HPDE6-E6E7 (cell line): ENCODE measurements at regions not wholly inside any gene's neighbourhood (a gene's known extent, or its start where the extent isn't known, plus 50 kb on each side); places are given as distances from the start of the nearest gene placed in this dataset.
"Not testable (repeated sequence)": the region's sequence is repeated elsewhere in the genome, so short reads cannot be mapped to it uniquely, and the experiment has no call there.

ENCODE experiments used
- DNase-seq: peaks from one replicate; pipeline ENCODE4 v3.0.0; 2011; ENCODE audit warnings: missing footprints; ENCODE audit errors: extremely low spot score

GRCh38 chr1:95614197-95614596 lies 380.2 kb downstream of the RWDD3 start:
- no peak for DNase-seq

GRCh38 chr1:95615421-95615820 lies 381.4 kb downstream of the RWDD3 start:
- no peak for DNase-seq

- DNase-seq, result no peak
Measured at GRCh38 chr1:95620076-95620475, 386.1 kb downstream of the RWDD3 start.

GRCh38 chr1:95622609-95623008 lies 388.6 kb downstream of the RWDD3 start:
- no peak for DNase-seq

GRCh38 chr1:95625224-95625623 lies 391.2 kb downstream of the RWDD3 start:
- no peak for DNase-seq

- DNase-seq, result no peak
Measured at GRCh38 chr1:95627244-95627643, 393.2 kb downstream of the RWDD3 start.

- no peak for DNase-seq
Measured at GRCh38 chr1:95631695-95632094, 397.7 kb downstream of the RWDD3 start.

GRCh38 chr1:95635811-95636210 lies 401.8 kb downstream of the RWDD3 start:
- DNase-seq, result no peak

GRCh38 chr1:95636897-95637296 lies 402.9 kb downstream of the RWDD3 start:
- DNase-seq, result no peak

GRCh38 chr1:95640746-95641145 lies 406.7 kb downstream of the RWDD3 start:
- no peak for DNase-seq

GRCh38 chr1:95641386-95641785 lies 407.4 kb downstream of the RWDD3 start:
- DNase-seq, result no peak

GRCh38 chr1:95642035-95642434 lies 408.0 kb downstream of the RWDD3 start:
- no peak for DNase-seq

GRCh38 chr1:95643071-95643470 lies 409.1 kb downstream of the RWDD3 start:
- DNase-seq, result no peak

GRCh38 chr1:95645126-95645525 lies 411.1 kb downstream of the RWDD3 start:
- not testable (repeated sequence) for DNase-seq

GRCh38 chr1:95650631-95651030 lies 416.6 kb downstream of the RWDD3 start:
- peak; percentile 57 for DNase-seq

GRCh38 chr1:95652423-95652965 lies 418.5 kb downstream of the RWDD3 start:
- no peak for DNase-seq

- DNase-seq, result no peak
Measured at GRCh38 chr1:95653618-95654017, 419.6 kb downstream of the RWDD3 start.

- no peak for DNase-seq
Measured at GRCh38 chr1:95655321-95656020, 421.5 kb downstream of the RWDD3 start.

GRCh38 chr1:95657248-95657647 lies 423.2 kb downstream of the RWDD3 start:
- no peak for DNase-seq

- DNase-seq, result no peak
Measured at GRCh38 chr1:95659166-95659565, 425.2 kb downstream of the RWDD3 start.

GRCh38 chr1:95659588-95659987 lies 425.6 kb downstream of the RWDD3 start:
- no peak for DNase-seq

- no peak for DNase-seq
Measured at GRCh38 chr1:95660736-95661135, 426.7 kb downstream of the RWDD3 start.

- not testable (repeated sequence) for DNase-seq
Measured at GRCh38 chr1:95663530-95663929, 429.5 kb downstream of the RWDD3 start.

GRCh38 chr1:95668165-95668564 lies 434.2 kb downstream of the RWDD3 start:
- no peak for DNase-seq
